BE2C (cell line): ENCODE measurements at regions not wholly inside any gene's neighbourhood (a gene's known extent, or its start where the extent isn't known, plus 50 kb on each side); places are given as distances from the start of the nearest gene placed in this dataset.

ENCODE experiments used
- DNase-seq: peaks from one replicate; pipeline ENCODE4 v3.0.0-alpha.2; 2020
- H3K27me3 ChIP-seq: fragments of 250-450 bp; sonication (Bioruptor Pico); 2 replicates; pipeline ENCODE4 v1.5.1; 2020; ENCODE audit warnings: mild to moderate bottlenecking
- H3K36me3 ChIP-seq: fragments of 250-450 bp; sonication (Bioruptor Pico); 2 replicates; pipeline ENCODE4 v1.5.1; 2020; ENCODE audit warnings: mild to moderate bottlenecking
- H3K4me1 ChIP-seq: fragments of 250-450 bp; sonication (Bioruptor Pico); 2 replicates; pipeline ENCODE4 v1.5.1; 2020
- H3K4me3 ChIP-seq: 2 replicates; pipeline ENCODE4 v1.5.1; 2011; ENCODE audit warnings: low read depth, low read length
- H3K9me3 ChIP-seq: fragments of 250-450 bp; sonication (Bioruptor Pico); 2 replicates; pipeline ENCODE4 v1.5.1; 2020
- TF ChIP-seq, protein P1 (sequence below): IDR thresholded peaks from 2 replicates; pipeline ENCODE4 v1.5.1; 2012; ENCODE audit warnings: mild to moderate bottlenecking, low read depth, low read length

DNA sequence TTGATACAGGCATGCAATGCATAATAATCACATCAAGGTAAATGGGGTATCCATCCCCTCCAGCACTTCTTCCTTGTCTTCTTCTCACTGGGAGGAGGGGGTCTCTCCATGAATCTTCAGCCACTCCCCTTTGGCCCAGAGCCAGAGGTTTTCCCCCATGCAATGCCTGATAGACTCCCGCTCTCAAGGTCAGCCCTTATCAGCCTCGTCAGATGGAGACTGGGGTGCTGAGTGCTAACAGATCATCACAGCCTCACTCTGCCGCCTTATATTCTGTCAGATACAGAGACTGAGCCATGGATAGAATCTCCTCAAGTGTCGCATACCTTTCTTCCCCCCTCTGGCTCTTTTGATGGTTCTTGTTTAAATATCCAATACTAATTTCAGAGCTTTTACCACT, 503.1 kb downstream of the AACS start:
- no peaks in the 10 kb centered on the region for H3K27me3 ChIP-seq
- TF ChIP-seq, protein P1, sequence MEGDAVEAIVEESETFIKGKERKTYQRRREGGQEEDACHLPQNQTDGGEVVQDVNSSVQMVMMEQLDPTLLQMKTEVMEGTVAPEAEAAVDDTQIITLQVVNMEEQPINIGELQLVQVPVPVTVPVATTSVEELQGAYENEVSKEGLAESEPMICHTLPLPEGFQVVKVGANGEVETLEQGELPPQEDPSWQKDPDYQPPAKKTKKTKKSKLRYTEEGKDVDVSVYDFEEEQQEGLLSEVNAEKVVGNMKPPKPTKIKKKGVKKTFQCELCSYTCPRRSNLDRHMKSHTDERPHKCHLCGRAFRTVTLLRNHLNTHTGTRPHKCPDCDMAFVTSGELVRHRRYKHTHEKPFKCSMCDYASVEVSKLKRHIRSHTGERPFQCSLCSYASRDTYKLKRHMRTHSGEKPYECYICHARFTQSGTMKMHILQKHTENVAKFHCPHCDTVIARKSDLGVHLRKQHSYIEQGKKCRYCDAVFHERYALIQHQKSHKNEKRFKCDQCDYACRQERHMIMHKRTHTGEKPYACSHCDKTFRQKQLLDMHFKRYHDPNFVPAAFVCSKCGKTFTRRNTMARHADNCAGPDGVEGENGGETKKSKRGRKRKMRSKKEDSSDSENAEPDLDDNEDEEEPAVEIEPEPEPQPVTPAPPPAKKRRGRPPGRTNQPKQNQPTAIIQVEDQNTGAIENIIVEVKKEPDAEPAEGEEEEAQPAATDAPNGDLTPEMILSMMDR = no peak

DNA sequence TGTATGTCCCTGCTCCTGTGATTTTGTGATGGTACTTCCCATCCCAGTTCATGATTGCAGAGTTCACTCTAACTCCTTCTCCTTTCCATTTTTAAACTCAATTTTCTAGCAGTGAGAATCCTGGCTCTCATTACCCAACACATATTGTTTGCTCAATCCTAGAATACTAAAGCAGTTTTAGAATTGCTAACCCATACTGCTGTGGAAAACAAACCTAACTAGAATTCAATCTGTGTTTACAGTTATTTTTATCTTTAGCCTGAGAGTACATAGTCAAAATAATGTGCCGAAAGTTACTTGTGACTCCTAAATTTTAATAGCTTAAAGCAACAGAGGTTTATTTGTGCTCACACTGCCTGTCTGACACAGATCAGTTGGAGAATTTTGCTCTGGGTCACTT, 508.0 kb downstream of the AACS start:
- H3K27me3 ChIP-seq = no peaks in the 10 kb centered on the region
- no peak for DNase-seq
- H3K4me3 ChIP-seq = no peak overlapping the region
- no peaks in the 10 kb centered on the region for H3K4me1 ChIP-seq
- TF ChIP-seq, protein P1 = no peak
- no peaks in the 10 kb centered on the region for H3K36me3 ChIP-seq
- H3K9me3 ChIP-seq = no peaks in the 10 kb centered on the region

More for the DNA sequence above, 503.1 kb downstream of the AACS start:
- H3K9me3 ChIP-seq = no peaks in the 10 kb centered on the region
- no peaks in the 10 kb centered on the region for H3K36me3 ChIP-seq
- H3K4me1 ChIP-seq = no peaks in the 10 kb centered on the region
- DNase-seq = no peak
- no peak overlapping the region for H3K4me3 ChIP-seq

DNA sequence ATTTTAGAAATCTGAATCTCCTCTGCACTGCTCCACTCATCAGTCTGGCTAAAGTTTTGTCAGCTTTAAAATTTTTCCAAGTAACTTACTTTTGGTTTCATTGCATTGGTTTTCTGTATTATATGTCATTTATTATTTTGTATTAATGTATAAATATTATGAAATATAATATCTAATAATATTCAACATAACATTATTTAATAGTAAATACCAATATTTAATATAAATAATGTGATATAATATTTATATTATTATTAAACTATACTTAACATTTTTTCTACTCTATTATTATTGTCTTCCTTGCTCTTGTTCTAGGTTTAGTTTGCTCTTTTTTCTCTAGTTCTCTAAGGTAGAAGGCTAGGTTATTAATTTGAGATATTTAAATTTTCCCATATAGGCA, 512.1 kb downstream of the AACS start:
- no peak overlapping the region for H3K4me3 ChIP-seq
- TF ChIP-seq, protein P1 = no peak
- no peak for DNase-seq
- H3K9me3 ChIP-seq = no peaks in the 10 kb centered on the region
- H3K27me3 ChIP-seq = no peaks in the 10 kb centered on the region
- H3K4me1 ChIP-seq = no peaks in the 10 kb centered on the region
- no peaks in the 10 kb centered on the region for H3K36me3 ChIP-seq

DNA sequence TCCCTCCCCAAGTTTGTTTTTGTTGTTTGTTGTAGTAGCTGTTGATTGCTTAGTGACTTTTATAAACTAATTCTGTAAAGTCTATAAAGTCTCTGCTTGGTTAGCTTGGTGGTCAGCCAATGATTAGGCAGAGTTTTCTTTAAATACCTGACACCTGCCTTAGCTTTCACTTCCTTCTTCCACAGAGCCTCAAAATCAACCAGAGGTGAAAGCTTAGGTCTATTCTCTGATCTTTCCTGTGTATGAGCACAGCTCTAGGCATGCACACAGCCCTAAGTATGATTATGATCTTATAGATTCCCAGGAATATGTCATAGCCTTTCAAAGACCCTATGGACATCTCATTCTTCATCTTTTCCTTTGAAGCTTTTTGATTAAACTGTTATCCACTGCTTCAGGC, 514.7 kb downstream of the AACS start:
- Histone ChIP-seq H3K9me3 (no peaks in the 10 kb centered on the region), H3K27me3 (no peaks in the 10 kb centered on the region), H3K4me1 (no peaks in the 10 kb centered on the region), H3K36me3 (no peaks in the 10 kb centered on the region), H3K4me3 (no peak overlapping the region)
- TF ChIP-seq, protein P1 = no peak
- DNase-seq = no peak

DNA sequence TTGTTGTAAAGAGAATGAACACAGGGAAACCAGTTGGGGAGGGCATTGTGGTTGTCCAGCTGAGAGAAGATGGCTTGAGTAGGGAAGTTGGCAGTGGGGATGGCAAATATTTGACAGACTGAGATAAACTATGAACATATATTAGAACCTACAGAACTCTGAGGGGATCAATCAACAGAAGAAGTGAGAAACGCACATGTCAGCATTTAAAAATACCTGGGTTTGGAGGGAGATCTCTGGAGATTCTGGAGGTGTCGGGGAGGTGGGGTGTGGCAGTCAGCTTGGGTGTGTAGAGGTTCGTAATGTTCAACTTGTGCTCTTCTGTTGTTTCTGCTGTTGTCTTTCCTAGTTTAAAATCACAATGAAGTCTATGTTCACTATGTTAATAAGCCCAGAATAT, 517.8 kb downstream of the AACS start:
- no peaks in the 10 kb centered on the region for H3K9me3 ChIP-seq
- no peak overlapping the region for H3K4me3 ChIP-seq
- no peak for DNase-seq
- no peaks in the 10 kb centered on the region for H3K4me1 ChIP-seq
- no peaks in the 10 kb centered on the region for H3K27me3 ChIP-seq
- no peaks in the 10 kb centered on the region for H3K36me3 ChIP-seq
- TF ChIP-seq, protein P1 = no peak

DNA sequence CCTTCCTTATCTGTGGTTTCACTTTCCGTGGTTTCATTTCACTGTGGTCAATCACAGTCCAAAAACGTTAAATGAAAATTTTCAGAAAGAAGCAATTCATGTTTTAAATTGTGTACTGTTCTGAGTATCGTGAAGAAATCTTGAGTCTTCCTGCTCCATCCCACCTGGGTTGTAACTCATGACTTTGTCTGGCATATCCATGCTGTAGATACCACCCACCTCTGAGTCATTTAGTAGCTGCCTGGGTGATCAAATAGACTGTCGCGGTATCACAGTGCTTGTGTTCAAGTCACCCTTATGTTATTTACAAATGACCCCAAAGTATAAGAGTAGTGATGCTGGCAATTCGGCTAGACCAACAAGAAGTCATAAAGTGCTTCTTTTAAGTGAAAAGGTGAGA, 521.2 kb downstream of the AACS start:
- no peak overlapping the region for H3K4me3 ChIP-seq
- H3K4me1 ChIP-seq = no peaks in the 10 kb centered on the region
- no peak for DNase-seq
- no peaks in the 10 kb centered on the region for H3K27me3 ChIP-seq
- no peaks in the 10 kb centered on the region for H3K9me3 ChIP-seq
- H3K36me3 ChIP-seq = no peaks in the 10 kb centered on the region
- TF ChIP-seq, protein P1 = no peak
